ENCODE measurements at regions not wholly inside any gene's neighbourhood (a gene's known extent, or its start where the extent isn't known, plus 50 kb on each side); places are given as distances from the start of the nearest gene placed in this dataset.

DNA sequence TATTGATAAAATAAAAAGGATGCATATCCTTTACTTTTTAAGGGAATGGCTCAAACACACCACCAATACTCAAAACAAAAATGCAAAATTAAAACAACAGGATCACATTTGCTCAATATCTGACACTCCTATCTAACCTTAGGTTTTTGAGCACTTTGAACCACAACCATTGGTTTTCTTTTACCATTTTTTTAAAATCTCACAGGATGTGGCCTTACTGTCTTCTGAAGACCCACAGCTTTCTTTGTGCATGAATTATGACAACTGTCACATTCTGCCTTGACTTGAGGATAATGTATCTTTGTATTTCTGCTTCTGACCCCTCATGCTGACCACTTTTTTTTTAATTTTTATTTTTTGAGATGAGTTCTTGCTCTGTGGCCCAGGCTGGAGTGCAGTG lies 461.1 kb upstream of the NRP1 start:
- TF ChIP-seq EZH2 (IDR thresholded peaks at IDR 0.05; ENCODE audit: insufficient read depth, poor library complexity, severe bottlenecking) (no peak), EZH2phosphoT487 (IDR thresholded peaks at IDR 0.05; ENCODE audit: insufficient read depth, low read depth) (no peak)
- H3K9me3 ChIP-seq (ENCODE audit: low read depth): no peaks in the 10 kb centered on the region

GRCh38 chr10:33794460-33794859 lies 460.0 kb upstream of the NRP1 start:
- Histone ChIP-seq H2AFZ (no peak overlapping the region), H3K4me1 (ENCODE audit: insufficient read depth) (no peaks in the 10 kb centered on the region), H3K4me2 (ENCODE audit: unreplicated experiment) (no peak overlapping the region), H3K36me3 (ENCODE audit: low read depth) (no peaks in the 10 kb centered on the region), H3F3A (ENCODE audit: insufficient read depth) (no peaks in the 10 kb centered on the region), H3K9ac (no peak overlapping the region), H3K9me2 (ENCODE audit: insufficient read depth) (no peaks in the 10 kb centered on the region), H3K4me3 (no peak overlapping the region), H3K79me2 (ENCODE audit: insufficient read depth) (no peaks in the 10 kb centered on the region), H3K27ac (no peak overlapping the region), H3K27me3 (replicated peaks; ENCODE audit: insufficient read depth) (no peaks in the 10 kb centered on the region), H4K20me1 (ENCODE audit: insufficient read depth) (no peaks in the 10 kb centered on the region), H3K9me3 (ENCODE audit: low read depth) (no peaks in the 10 kb centered on the region)
- DNase-seq: no peak
- 53 to 56% methylated on average over 3 of the region's 3 CpGs for WGBS, 2 experiments (ENCODE audit: low coverage in 1 of 2, low lambda C conversion rate in 2 of 2, missing lambda C conversion rate in 2 of 2)
- TF ChIP-seq EZH2phosphoT487 (IDR thresholded peaks at IDR 0.05; ENCODE audit: insufficient read depth, low read depth) (no peak), EZH2 (IDR thresholded peaks at IDR 0.05; ENCODE audit: insufficient read depth, poor library complexity, severe bottlenecking) (no peak)
- in situ Hi-C loops (cut with MboI): no loop called here

More for the DNA sequence above, 461.1 kb upstream of the NRP1 start:
- in situ Hi-C loops (cut with MboI): no loop called here
- Histone ChIP-seq H3K79me2 (ENCODE audit: insufficient read depth) (no peaks in the 10 kb centered on the region), H3K9me2 (ENCODE audit: insufficient read depth) (no peaks in the 10 kb centered on the region), H3K27ac (no peak overlapping the region), H3K4me1 (ENCODE audit: insufficient read depth) (no peaks in the 10 kb centered on the region), H3K4me2 (ENCODE audit: unreplicated experiment) (no peak overlapping the region), H4K20me1 (ENCODE audit: insufficient read depth) (no peaks in the 10 kb centered on the region), H3K4me3 (no peak overlapping the region), H3K27me3 (replicated peaks; ENCODE audit: insufficient read depth) (no peaks in the 10 kb centered on the region), H3F3A (ENCODE audit: insufficient read depth) (no peaks in the 10 kb centered on the region), H2AFZ (no peak overlapping the region), H3K36me3 (ENCODE audit: low read depth) (no peaks in the 10 kb centered on the region), H3K9ac (no peak overlapping the region)
- DNase-seq: no peak

- no peaks in the 10 kb centered on the region for H3K36me3 ChIP-seq (ENCODE audit: low read depth)
- H2AFZ ChIP-seq: no peak overlapping the region
- WGBS, 2 experiments (ENCODE audit: low coverage in 1 of 2, low lambda C conversion rate in 2 of 2, missing lambda C conversion rate in 2 of 2): 63 to 64% methylated on average over 2 of the region's 2 CpGs
- DNase-seq: no peak
- no peaks in the 10 kb centered on the region for H3K79me2 ChIP-seq (ENCODE audit: insufficient read depth)
- H3K9me3 ChIP-seq (ENCODE audit: low read depth): no peaks in the 10 kb centered on the region
- H3K27me3 ChIP-seq (replicated peaks; ENCODE audit: insufficient read depth): no peaks in the 10 kb centered on the region
- in situ Hi-C loops (cut with MboI): no loop called here
- H3K4me3 ChIP-seq: no peak overlapping the region
- no peaks in the 10 kb centered on the region for H4K20me1 ChIP-seq (ENCODE audit: insufficient read depth)
- H3K9me2 ChIP-seq (ENCODE audit: insufficient read depth): no peaks in the 10 kb centered on the region
- TF ChIP-seq EZH2phosphoT487 (IDR thresholded peaks at IDR 0.05; ENCODE audit: insufficient read depth, low read depth): no peak
- TF ChIP-seq EZH2 (IDR thresholded peaks at IDR 0.05; ENCODE audit: insufficient read depth, poor library complexity, severe bottlenecking): no peak
- H3K27ac ChIP-seq: no peak overlapping the region
- H3K9ac ChIP-seq: no peak overlapping the region
- no peaks in the 10 kb centered on the region for H3F3A ChIP-seq (ENCODE audit: insufficient read depth)
- H3K4me1 ChIP-seq (ENCODE audit: insufficient read depth): no peaks in the 10 kb centered on the region
- no peak overlapping the region for H3K4me2 ChIP-seq (ENCODE audit: unreplicated experiment)
These were observed 459.3 kb upstream of the NRP1 start for GRCh38 chr10:33793793-33794192.

- no peak overlapping the region for H3K27ac ChIP-seq
- H2AFZ ChIP-seq: no peak overlapping the region
- no peaks in the 10 kb centered on the region for H3K79me2 ChIP-seq (ENCODE audit: insufficient read depth)
- H3K27me3 ChIP-seq (replicated peaks; ENCODE audit: insufficient read depth): no peaks in the 10 kb centered on the region
- H4K20me1 ChIP-seq (ENCODE audit: insufficient read depth): no peaks in the 10 kb centered on the region
- 74 to 80% methylated on average over 5 of the region's 5 CpGs for WGBS, 2 experiments (ENCODE audit: low coverage in 1 of 2, low lambda C conversion rate in 2 of 2, missing lambda C conversion rate in 2 of 2)
- H3K9me3 ChIP-seq (ENCODE audit: low read depth): no peaks in the 10 kb centered on the region
- H3K9me2 ChIP-seq (ENCODE audit: insufficient read depth): no peaks in the 10 kb centered on the region
- no peak for DNase-seq
- H3K4me1 ChIP-seq (ENCODE audit: insufficient read depth): no peaks in the 10 kb centered on the region
- in situ Hi-C loops (cut with MboI): no loop called here
- no peak overlapping the region for H3K9ac ChIP-seq
- H3K36me3 ChIP-seq (ENCODE audit: low read depth): no peaks in the 10 kb centered on the region
- no peak overlapping the region for H3K4me2 ChIP-seq (ENCODE audit: unreplicated experiment)
- no peak overlapping the region for H3K4me3 ChIP-seq
- TF ChIP-seq EZH2 (IDR thresholded peaks at IDR 0.05; ENCODE audit: insufficient read depth, poor library complexity, severe bottlenecking): no peak
- TF ChIP-seq EZH2phosphoT487 (IDR thresholded peaks at IDR 0.05; ENCODE audit: insufficient read depth, low read depth): no peak
- no peaks in the 10 kb centered on the region for H3F3A ChIP-seq (ENCODE audit: insufficient read depth)
These were observed 456.8 kb upstream of the NRP1 start for GRCh38 chr10:33791272-33791660.
